ENCODE measurements at regions not wholly inside any gene's neighbourhood (a gene's known extent, or its start where the extent isn't known, plus 50 kb on each side); places are given as distances from the start of the nearest gene placed in this dataset.

DNA sequence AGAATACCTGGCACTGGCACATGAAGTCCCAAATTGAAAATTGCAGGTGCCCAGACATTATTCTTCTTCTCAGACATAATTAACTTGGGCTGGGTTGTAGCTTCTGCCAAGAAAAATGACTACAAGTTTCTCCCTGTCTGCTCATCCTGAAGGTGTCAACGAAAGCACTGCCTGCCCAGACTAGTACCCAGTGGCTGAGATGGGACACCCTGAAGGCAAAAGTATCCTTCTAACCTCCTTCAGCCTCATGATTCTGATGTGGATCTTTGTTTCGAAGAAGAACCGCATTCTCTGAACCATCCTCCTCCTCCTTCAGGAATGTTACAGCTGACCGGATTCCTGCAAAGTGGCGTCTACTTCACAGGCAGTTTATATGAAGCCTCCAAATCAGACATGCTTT lies 161.1 kb upstream of the FST start:
- H3K9me3 ChIP-seq (ENCODE audit: low read length), result no peaks in the 10 kb centered on the region
- TF ChIP-seq EZH2 (IDR thresholded peaks at IDR 0.05; ENCODE audit: borderline replicate concordance, low read length), result no peak
- TF ChIP-seq, protein P1, sequence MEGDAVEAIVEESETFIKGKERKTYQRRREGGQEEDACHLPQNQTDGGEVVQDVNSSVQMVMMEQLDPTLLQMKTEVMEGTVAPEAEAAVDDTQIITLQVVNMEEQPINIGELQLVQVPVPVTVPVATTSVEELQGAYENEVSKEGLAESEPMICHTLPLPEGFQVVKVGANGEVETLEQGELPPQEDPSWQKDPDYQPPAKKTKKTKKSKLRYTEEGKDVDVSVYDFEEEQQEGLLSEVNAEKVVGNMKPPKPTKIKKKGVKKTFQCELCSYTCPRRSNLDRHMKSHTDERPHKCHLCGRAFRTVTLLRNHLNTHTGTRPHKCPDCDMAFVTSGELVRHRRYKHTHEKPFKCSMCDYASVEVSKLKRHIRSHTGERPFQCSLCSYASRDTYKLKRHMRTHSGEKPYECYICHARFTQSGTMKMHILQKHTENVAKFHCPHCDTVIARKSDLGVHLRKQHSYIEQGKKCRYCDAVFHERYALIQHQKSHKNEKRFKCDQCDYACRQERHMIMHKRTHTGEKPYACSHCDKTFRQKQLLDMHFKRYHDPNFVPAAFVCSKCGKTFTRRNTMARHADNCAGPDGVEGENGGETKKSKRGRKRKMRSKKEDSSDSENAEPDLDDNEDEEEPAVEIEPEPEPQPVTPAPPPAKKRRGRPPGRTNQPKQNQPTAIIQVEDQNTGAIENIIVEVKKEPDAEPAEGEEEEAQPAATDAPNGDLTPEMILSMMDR (IDR thresholded peaks at IDR 0.05; ENCODE audit: low read length), result no peak
- H3K4me3 ChIP-seq (ENCODE audit: low read depth, low read length, poor library complexity, severe bottlenecking), result no peak overlapping the region
- no peaks in the 10 kb centered on the region for H4K20me1 ChIP-seq (ENCODE audit: insufficient read depth, low read length)
- no peak overlapping the region for H3K27ac ChIP-seq (ENCODE audit: low read depth, low read length, poor library complexity, severe bottlenecking)
- H3K36me3 ChIP-seq (ENCODE audit: insufficient read depth, low read length), result no peaks in the 10 kb centered on the region
- H3K79me2 ChIP-seq (ENCODE audit: insufficient read depth, low read length), result no peaks in the 10 kb centered on the region
- H3K9ac ChIP-seq (ENCODE audit: low read length), result no peak overlapping the region
- H3K27me3 ChIP-seq (ENCODE audit: insufficient read depth, low read length), result no peaks in the 10 kb centered on the region
- H3K9me2 ChIP-seq (ENCODE audit: low read depth, low read length), result no peaks in the 10 kb centered on the region
- no peaks in the 10 kb centered on the region for H3F3A ChIP-seq (ENCODE audit: insufficient read depth, low read length)
- H3K4me1 ChIP-seq (ENCODE audit: insufficient read depth, low read length, severe bottlenecking), result no peaks in the 10 kb centered on the region
- no peak overlapping the region for H3K4me2 ChIP-seq (ENCODE audit: low read length)
- no peak overlapping the region for H2AFZ ChIP-seq (ENCODE audit: low read length)

DNA sequence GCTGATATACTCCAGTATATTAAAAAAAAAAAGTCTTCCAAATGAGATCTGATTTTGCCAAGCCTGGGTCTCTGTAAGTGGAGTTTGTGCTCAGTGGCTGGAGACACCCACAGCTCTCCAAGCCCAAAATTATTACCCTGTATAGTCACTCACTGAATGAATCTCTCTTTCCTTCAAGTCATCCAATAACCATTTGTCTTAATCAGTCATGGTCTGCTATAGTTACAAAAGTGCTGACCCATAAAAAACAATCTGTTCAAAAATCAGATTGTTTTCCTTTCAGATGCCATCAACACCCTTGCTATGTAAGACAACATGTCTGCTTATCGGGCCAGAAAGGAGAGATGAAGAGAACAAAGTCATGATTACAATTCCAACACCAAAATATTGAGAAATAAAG lies 159.4 kb upstream of the FST start:
- Histone ChIP-seq H3K27ac (ENCODE audit: low read depth, low read length, poor library complexity, severe bottlenecking) (no peak overlapping the region), H3K4me2 (ENCODE audit: low read length) (no peak overlapping the region), H3F3A (ENCODE audit: insufficient read depth, low read length) (no peaks in the 10 kb centered on the region), H3K4me3 (ENCODE audit: low read depth, low read length, poor library complexity, severe bottlenecking) (no peak overlapping the region), H3K27me3 (ENCODE audit: insufficient read depth, low read length) (no peaks in the 10 kb centered on the region), H3K9ac (ENCODE audit: low read length) (no peak overlapping the region), H2AFZ (ENCODE audit: low read length) (no peak overlapping the region), H3K36me3 (ENCODE audit: insufficient read depth, low read length) (no peaks in the 10 kb centered on the region), H3K4me1 (ENCODE audit: insufficient read depth, low read length, severe bottlenecking) (no peaks in the 10 kb centered on the region), H4K20me1 (ENCODE audit: insufficient read depth, low read length) (no peaks in the 10 kb centered on the region), H3K9me3 (ENCODE audit: low read length) (no peaks in the 10 kb centered on the region), H3K79me2 (ENCODE audit: insufficient read depth, low read length) (no peaks in the 10 kb centered on the region), H3K9me2 (ENCODE audit: low read depth, low read length) (no peaks in the 10 kb centered on the region)
- no peak for TF ChIP-seq EZH2 (IDR thresholded peaks at IDR 0.05; ENCODE audit: borderline replicate concordance, low read length)
- TF ChIP-seq, protein P1 (IDR thresholded peaks at IDR 0.05; ENCODE audit: low read length), result no peak

DNA sequence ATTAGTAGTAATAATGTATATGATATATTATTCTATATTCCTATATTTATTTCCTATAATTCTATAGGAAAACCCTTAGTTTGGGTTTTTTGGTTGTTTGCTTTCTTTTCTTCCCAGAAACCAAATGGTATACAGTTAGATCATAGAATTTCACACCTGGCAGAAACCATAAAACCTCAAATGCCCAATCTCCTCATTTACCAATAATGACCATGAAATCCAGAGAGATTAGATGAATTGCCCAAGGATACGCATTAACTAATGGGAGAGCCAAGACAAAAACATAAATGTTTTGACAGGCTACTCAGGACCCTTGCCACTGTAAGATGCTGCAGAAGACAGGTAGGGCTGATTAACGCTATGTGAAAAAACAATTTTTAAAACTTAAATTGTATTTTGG lies 158.7 kb upstream of the FST start:
- no peaks in the 10 kb centered on the region for H3F3A ChIP-seq (ENCODE audit: insufficient read depth, low read length)
- H3K79me2 ChIP-seq (ENCODE audit: insufficient read depth, low read length), result no peaks in the 10 kb centered on the region
- H3K36me3 ChIP-seq (ENCODE audit: insufficient read depth, low read length), result no peaks in the 10 kb centered on the region
- H3K4me2 ChIP-seq (ENCODE audit: low read length), result no peak overlapping the region
- H4K20me1 ChIP-seq (ENCODE audit: insufficient read depth, low read length), result no peaks in the 10 kb centered on the region
- TF ChIP-seq EZH2 (IDR thresholded peaks at IDR 0.05; ENCODE audit: borderline replicate concordance, low read length), result no peak
- TF ChIP-seq, protein P1 (IDR thresholded peaks at IDR 0.05; ENCODE audit: low read length), result no peak
- H3K9ac ChIP-seq (ENCODE audit: low read length), result no peak overlapping the region
- H3K4me3 ChIP-seq (ENCODE audit: low read depth, low read length, poor library complexity, severe bottlenecking), result no peak overlapping the region
- H3K27ac ChIP-seq (ENCODE audit: low read depth, low read length, poor library complexity, severe bottlenecking), result no peak overlapping the region
- H3K9me3 ChIP-seq (ENCODE audit: low read length), result no peaks in the 10 kb centered on the region
- H3K27me3 ChIP-seq (ENCODE audit: insufficient read depth, low read length), result no peaks in the 10 kb centered on the region
- H3K4me1 ChIP-seq (ENCODE audit: insufficient read depth, low read length, severe bottlenecking), result no peaks in the 10 kb centered on the region
- H2AFZ ChIP-seq (ENCODE audit: low read length), result no peak overlapping the region
- H3K9me2 ChIP-seq (ENCODE audit: low read depth, low read length), result no peaks in the 10 kb centered on the region
